ENCODE measurements at regions not wholly inside any gene's neighbourhood (a gene's known extent, or its start where the extent isn't known, plus 50 kb on each side); places are given as distances from the start of the nearest gene placed in this dataset.
"Not testable (repeated sequence)": the region's sequence is repeated elsewhere in the genome, so short reads cannot be mapped to it uniquely, and the experiment has no call there.

- Histone ChIP-seq H3K27ac (peak overlapping the region; percentile 80), H3K4me1 (peaks cover 97% of the 10 kb centered on the region), H3K9ac (peak overlapping the region; percentile 80), H3K9me3 (no peaks in the 10 kb centered on the region), H3K4me3 (peak overlapping the region; percentile 72), H3K27me3 (no peaks in the 10 kb centered on the region), H4K20me1 (peaks cover 97% of the 10 kb centered on the region), H3K36me3 (peaks cover 93% of the 10 kb centered on the region), H3K4me2 (peak overlapping the region; percentile 88)
- TF ChIP-seq Cebpa-rat (IDR thresholded peaks at IDR 0.05) = no peak
These were observed 95.3 kb downstream of the DAD1 start for GRCh38 chr14:22493753-22494152.

DNA sequence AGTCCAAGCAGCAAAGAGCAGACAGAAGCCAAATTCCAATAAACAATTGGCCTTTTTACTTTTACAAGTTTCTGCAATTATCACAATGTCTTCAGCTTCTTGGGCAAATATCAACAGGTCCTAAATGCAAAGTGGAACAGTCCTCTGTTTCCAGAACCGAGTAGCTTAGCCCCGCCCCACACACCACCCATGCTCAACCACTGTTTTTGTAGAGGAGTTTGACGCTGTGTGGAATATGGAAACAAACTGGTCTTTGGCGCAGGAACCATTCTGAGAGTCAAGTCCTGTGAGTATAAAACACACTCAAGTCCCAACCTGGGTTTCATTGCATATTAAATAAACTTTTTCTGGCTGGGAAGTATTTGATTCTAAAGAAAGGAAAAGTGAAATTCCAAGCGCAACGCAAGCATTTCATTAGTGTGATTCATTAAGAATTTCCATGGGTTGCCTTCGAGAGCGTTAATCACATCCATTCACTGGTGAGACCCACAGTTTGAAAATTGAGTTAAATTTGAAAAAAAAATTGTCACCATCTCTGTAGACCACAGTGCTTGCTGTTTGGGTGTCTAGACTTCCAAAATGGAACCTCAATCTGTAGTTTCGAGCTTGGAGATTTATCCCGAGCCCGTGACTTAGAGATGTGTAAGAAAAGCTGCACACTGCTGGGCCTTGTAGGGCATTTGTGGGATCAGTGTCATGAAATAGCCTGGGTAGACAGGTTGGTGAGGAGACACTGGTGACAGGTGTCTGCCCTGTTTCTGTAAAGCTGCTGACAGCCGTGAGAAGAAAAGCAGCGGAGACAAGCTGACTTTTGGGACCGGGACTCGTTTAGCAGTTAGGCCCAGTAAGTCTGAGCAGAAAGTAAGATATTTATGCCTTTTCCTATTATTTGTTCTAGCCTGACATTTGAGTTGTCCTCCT is 96.1 kb downstream of the DAD1 start:
- no peak for TF ChIP-seq Cebpa-rat (IDR thresholded peaks at IDR 0.05)
- peak overlapping the region; percentile 88 for H3K4me2 ChIP-seq

DNA sequence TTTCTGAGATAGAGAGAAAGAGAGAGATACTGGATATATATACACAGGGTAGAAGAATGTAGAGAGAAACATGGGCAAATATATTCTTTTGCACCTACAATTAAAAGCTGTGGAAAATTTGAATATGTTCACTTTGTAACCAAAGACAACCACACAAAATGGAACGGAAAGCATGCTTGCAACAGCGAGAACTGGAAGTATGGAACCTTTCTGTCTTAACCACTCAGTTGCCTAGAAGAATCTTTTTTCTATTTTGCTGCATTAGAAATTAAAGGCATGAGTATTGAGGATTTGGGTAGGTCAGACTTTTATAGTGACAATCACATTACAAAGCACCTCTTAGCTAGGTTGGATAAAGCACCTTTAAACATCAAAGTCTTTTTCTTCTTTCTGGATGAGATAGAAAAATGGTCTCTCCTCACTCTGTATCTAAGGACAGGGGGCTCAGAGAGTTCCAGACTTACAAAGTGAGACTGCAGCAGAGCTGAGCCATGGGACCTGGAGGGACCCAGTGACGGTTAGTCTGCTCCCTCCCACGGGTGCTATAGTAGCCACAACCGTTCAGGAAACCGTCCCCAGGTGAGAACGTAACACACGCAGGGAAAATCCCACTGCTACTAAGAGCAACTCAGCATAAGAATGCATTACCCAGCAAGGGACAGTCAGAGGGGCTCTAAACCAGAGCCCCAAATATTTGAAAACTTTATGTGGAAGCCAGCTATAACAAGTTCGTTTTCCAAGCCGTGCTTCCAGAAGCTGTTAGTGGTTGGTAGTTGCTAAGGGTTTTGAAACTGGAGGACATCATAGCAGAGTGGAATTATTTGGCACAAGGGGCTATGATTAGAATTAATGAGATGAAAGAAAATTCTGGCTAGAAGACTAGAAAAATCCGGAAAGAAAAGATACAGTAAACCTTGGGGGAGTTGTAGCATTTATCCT is 97.1 kb downstream of the DAD1 start:
- H3K4me1 ChIP-seq = peaks cover 97% of the 10 kb centered on the region
- peak overlapping the region; percentile 88 for H3K4me2 ChIP-seq
- H3K36me3 ChIP-seq = peaks cover 85% of the 10 kb centered on the region
- peaks cover 97% of the 10 kb centered on the region for H4K20me1 ChIP-seq
- TF ChIP-seq Cebpa-rat (IDR thresholded peaks at IDR 0.05) = no peak
- H3K27me3 ChIP-seq = no peaks in the 10 kb centered on the region
- no peaks in the 10 kb centered on the region for H3K9me3 ChIP-seq
- H3K4me3 ChIP-seq = peak overlapping the region; percentile 72
- peak overlapping the region; percentile 80 for H3K9ac ChIP-seq
- H3K27ac ChIP-seq = peak overlapping the region; percentile 80

More for the DNA sequence above, 96.1 kb downstream of the DAD1 start:
- Histone ChIP-seq H3K27ac (peak overlapping the region; percentile 80), H3K9ac (peak overlapping the region; percentile 80), H3K9me3 (no peaks in the 10 kb centered on the region), H4K20me1 (peaks cover 97% of the 10 kb centered on the region), H3K27me3 (no peaks in the 10 kb centered on the region), H3K4me3 (peak overlapping the region; percentile 72), H3K36me3 (peaks cover 86% of the 10 kb centered on the region), H3K4me1 (peaks cover 97% of the 10 kb centered on the region)

DNA sequence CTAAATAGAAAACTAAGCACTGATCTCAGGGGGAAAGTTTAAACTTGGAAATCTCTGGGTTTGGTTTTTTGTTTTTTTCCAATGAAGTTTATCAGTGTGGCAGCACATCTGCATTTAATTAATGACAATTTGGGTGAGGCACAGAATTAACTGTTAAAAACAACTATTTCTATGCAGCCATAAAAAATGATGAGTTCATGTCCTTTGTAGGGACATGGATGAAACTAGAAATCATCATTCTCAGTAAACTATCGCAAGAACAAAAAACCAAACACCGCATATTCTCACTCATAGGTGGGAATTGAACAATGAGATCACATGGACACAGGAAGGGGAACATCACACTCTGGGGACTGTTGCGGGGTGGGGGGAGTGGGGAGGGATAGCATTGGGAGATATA is 98.0 kb downstream of the DAD1 start:
- H3K9me3 ChIP-seq, H3K27me3 ChIP-seq: not testable (repeated sequence)
- H4K20me1 ChIP-seq = peaks cover 97% of the 10 kb centered on the region
- H3K36me3 ChIP-seq = peaks cover 84% of the 10 kb centered on the region
- peak overlapping the region; percentile 84 for H3K27ac ChIP-seq
- peaks cover 97% of the 10 kb centered on the region for H3K4me1 ChIP-seq
- peak overlapping the region; percentile 88 for H3K4me2 ChIP-seq
- H3K4me3 ChIP-seq = peak overlapping the region; percentile 72
- H3K9ac ChIP-seq = peak overlapping the region; percentile 87

- Histone ChIP-seq H3K9ac (peak overlapping the region; percentile 87), H3K4me1 (peaks cover 97% of the 10 kb centered on the region), H4K20me1 (peaks cover 97% of the 10 kb centered on the region), H3K4me3 (peak overlapping the region; percentile 72), H3K36me3 (peaks cover 83% of the 10 kb centered on the region), H3K27me3 (no peaks in the 10 kb centered on the region), H3K27ac (peak overlapping the region; percentile 84), H3K9me3 (no peaks in the 10 kb centered on the region), H3K4me2 (peak overlapping the region; percentile 79)
- no peak for TF ChIP-seq Cebpa-rat (IDR thresholded peaks at IDR 0.05)
These were observed 98.8 kb downstream of the DAD1 start for GRCh38 chr14:22489957-22490950.

DNA sequence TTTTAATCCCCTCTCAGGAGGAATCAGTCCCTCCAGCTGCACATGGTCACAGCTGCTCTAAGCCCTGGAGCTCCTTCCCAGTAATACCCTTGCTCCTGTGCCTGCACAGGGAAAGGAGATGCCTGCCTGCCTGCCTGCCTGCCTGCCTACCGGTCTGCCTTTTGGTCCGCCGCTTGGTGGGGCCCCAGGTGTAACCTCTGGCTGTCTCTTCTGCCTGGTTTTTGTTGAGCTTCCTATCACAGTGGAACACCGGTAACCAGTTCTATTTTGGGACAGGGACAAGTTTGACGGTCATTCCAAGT is 99.8 kb downstream of the DAD1 start:
- peak overlapping the region; percentile 79 for H3K4me2 ChIP-seq
- H3K9ac ChIP-seq = peak overlapping the region; percentile 87
- peaks cover 79% of the 10 kb centered on the region for H3K36me3 ChIP-seq
- peak overlapping the region; percentile 84 for H3K27ac ChIP-seq
- H4K20me1 ChIP-seq = peaks cover 97% of the 10 kb centered on the region
- peaks cover 96% of the 10 kb centered on the region for H3K4me1 ChIP-seq
- no peak for TF ChIP-seq Cebpa-rat (IDR thresholded peaks at IDR 0.05)
- no peaks in the 10 kb centered on the region for H3K27me3 ChIP-seq
- no peaks in the 10 kb centered on the region for H3K9me3 ChIP-seq
- peak overlapping the region; percentile 72 for H3K4me3 ChIP-seq

GRCh38 chr14:22488522-22489243 is 100.3 kb downstream of the DAD1 start:
- Histone ChIP-seq H3K9ac (no peak overlapping the region), H3K4me2 (peak overlapping the region; percentile 79), H3K27ac (peak overlapping the region; percentile 84; the same call in 1 of the 2 replicates), H4K20me1 (peaks cover 96% of the 10 kb centered on the region), H3K27me3 (no peaks in the 10 kb centered on the region), H3K9me3 (no peaks in the 10 kb centered on the region), H3K4me3 (peak overlapping the region; percentile 72), H3K36me3 (peaks cover 74% of the 10 kb centered on the region), H3K4me1 (peaks cover 94% of the 10 kb centered on the region)
- TF ChIP-seq Cebpa-rat (IDR thresholded peaks at IDR 0.05) = no peak

DNA sequence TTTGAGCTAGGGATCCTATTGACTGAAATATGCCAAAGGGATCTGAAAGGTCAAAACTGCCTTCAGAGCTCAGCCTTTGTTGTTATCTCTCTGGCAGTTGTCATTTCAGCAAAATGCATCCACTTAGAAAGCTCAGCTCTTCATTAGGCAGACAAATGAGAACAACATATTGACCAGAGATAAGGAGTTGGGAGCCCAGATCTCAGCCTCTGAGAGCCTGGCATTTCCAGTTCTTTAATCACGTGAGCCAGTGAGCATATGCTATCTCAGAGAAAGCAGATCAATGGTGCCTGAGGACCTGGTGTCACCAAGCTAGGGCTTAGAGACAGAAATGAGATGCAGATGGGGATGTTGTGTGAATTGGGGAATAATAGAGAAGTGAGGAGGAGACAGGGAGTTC is 101.1 kb downstream of the DAD1 start:
- Histone ChIP-seq H3K9me3 (no peaks in the 10 kb centered on the region), H3K27me3 (no peaks in the 10 kb centered on the region), H3K9ac (no peak overlapping the region), H3K4me1 (peaks cover 94% of the 10 kb centered on the region), H3K36me3 (peaks cover 67% of the 10 kb centered on the region), H4K20me1 (peaks cover 89% of the 10 kb centered on the region), H3K4me3 (no peak overlapping the region; the same call in 1 of the 2 replicates), H3K27ac (no peak overlapping the region), H3K4me2 (peak overlapping the region; percentile 79)
- TF ChIP-seq Cebpa-rat (IDR thresholded peaks at IDR 0.05) = no peak

Data from BLaER1 (cell line).